Stimulated activated CD4-positive, alpha-beta T cell treated with anti-CD3 and anti-CD28 coated beads, TNF-alpha, amount 100 ng/mL, for 24 hours (primary cell): ENCODE measurements at regions not wholly inside any gene's neighbourhood (a gene's known extent, or its start where the extent isn't known, plus 50 kb on each side); places are given as distances from the start of the nearest gene placed in this dataset.
"Not testable (repeated sequence)": the region's sequence is repeated elsewhere in the genome, so short reads cannot be mapped to it uniquely, and the experiment has no call there.

Experiments used
- DNase-seq, 3 experiments: peaks; one replicate each; pipeline ENCODE4 v3.0.0-alpha.2; 2020; ENCODE audit warnings: low read depth in 3 of 3

GRCh38 chr2:176573612-176574483, 304.6 kb downstream of the MTX2 start:
- DNase-seq = no peak

- no peak for DNase-seq
Measured at GRCh38 chr2:176574484-176575236, 305.4 kb downstream of the MTX2 start.

DNA sequence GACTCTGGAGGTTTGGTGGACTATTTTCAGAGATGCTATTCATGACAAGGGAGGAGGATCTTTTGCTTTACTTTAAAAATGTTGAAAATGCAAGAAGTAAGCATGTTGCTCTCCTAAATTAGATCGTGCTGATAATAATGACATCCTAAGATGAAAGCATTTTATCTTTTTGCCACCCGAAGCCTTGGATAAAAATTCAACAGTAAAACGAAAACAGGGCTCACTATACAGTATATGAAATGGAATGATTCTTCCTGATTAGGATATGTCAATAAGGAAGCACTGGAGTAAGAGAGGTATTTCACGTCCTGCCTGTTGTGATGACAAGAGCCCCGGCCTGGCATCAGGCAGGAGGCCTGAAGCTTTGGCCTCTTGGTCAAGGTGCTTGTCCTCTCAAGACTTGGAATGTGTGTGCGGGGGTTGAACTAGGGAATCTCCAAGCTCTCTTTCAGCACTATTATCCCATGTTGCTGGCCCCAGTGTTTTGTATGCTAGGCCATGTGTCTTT, 306.0 kb downstream of the MTX2 start:
- no peak for DNase-seq

DNA sequence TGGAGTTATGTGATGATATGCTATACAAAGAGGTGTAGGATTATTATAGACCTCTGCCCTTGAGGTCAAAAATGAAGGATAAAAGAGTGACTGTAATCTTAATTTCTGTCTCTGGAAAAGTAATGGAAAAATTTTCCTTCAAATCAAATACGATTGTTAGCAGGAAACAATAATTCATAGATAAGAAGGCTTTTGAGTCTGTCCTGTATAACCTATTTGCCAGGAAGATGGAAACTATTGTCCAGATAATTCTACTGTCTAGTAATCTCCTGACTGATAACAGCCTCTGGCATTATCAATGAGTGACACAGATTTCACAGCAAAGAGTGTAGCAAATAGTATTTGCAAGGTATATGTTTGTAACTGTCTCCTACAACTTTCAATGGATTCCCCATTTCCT, 307.8 kb downstream of the MTX2 start:
- DNase-seq = no peak

- not testable (repeated sequence) for DNase-seq
Measured at GRCh38 chr2:176578292-176578691, 309.1 kb downstream of the MTX2 start.

GRCh38 chr2:176579608-176580007, 310.4 kb downstream of the MTX2 start:
- no peak for DNase-seq

DNA sequence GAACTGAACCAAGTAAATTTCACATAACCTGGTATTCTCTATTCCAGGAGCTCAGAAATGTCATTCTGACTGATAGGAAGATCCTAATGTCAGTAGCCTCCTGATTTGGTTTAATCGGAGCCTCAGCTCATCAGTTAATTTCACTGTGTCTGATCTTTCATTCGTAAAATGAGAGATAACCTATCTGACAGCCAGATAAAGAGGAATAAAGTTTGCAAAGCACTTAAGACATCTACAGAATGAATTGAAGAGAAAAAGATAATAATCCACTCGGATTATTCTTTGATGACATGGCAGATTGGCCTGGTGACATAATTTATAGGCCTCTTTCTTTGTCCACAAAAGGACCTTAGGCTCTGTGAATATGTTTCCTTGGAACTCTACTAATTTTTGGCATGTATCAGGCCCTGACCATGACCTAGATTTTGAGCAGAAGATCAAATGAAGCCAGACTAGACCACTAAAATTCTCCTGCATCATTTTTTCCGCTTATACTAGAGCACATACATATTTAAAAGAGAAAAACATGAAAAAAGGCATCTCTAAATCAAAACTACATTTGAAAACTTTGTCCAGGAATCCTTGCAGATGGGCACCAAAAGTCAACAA, 312.4 kb downstream of the MTX2 start:
- no peak for DNase-seq

- no peak for DNase-seq
Measured at GRCh38 chr2:176582176-176582575, 312.9 kb downstream of the MTX2 start.

DNA sequence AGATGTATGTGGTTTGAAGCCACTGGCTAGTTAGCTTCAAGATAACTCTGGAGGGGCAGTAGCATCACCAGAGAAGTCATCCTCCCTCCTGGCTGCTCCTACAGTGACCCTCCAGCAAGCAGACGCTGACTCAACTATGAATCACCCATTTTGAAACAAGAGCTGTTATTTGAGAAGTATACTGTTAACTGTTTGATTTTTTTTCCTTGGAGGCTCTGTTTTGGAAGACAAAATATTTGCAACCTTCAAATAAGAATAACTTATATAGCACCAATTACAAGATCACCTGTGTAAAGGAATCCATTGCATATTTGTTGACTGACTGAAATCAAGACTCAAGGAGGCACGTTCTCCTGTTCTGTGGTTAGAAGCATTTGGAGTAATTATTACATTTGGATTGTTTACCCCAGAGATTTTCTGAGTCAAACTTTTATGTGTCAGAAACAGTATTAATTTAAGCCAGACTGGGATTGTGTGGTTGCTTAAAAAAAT, 313.8 kb downstream of the MTX2 start:
- no peak for DNase-seq

DNA sequence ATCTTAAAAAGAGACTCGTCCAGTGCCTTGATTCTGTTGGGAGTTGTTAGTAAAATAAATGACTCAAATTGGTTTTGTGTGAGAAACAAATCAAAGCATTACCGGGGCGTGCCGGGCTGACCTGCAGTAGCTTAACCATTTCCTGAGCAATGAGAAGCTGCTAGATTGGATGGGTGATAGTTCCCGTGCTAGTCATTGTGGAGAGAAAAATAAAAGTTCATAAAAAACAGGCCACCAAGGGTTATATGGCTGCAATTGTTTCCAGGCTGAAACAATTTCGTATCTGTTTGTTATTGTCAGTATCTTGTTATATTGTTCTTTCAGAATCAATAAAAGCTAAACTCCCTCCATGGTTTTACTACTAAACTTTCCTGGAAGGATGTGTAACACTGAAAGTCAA, 314.4 kb downstream of the MTX2 start:
- no peak for DNase-seq

- DNase-seq = no peak
Measured at GRCh38 chr2:176584333-176584732, 315.1 kb downstream of the MTX2 start.

GRCh38 chr2:176585291-176585690, 316.0 kb downstream of the MTX2 start:
- DNase-seq = no peak

- no peak for DNase-seq
Measured at GRCh38 chr2:176585791-176586190, 316.5 kb downstream of the MTX2 start.

GRCh38 chr2:176589287-176589686, 320.0 kb downstream of the MTX2 start:
- no peak for DNase-seq

DNA sequence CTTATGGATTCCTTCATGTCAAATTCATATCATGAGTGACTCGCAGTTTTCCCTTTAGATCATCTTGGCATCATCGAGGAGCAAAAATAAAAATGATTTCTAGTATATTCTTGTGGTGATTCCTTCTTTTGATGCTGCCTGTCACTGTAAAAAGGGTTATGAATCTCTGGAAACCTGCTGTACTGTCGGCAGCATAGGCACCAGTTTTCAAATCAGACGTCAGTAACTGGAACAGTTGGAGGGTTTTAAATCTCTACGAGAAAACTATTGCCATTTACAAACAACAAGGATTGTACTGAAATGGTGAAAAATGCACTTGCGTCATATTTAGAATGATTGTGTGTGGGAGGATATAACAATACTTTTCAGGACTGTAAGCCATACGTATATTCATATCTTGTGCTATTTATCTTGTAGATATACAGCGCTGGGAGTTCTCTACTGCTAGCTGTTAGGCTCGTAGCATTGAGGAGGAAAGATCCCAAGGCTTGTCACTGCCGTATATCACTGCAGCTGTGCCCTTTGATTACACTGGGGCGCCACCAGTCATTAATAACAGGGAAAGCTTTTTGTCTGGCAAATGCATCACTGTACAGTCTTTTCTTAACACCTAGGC, 320.7 kb downstream of the MTX2 start:
- no peak for DNase-seq

GRCh38 chr2:176592216-176592615, 323.0 kb downstream of the MTX2 start:
- no peak for DNase-seq

- no peak for DNase-seq
Measured at GRCh38 chr2:176595986-176596385, 326.7 kb downstream of the MTX2 start.

GRCh38 chr2:176597916-176598315, 328.7 kb downstream of the MTX2 start:
- no peak for DNase-seq

DNA sequence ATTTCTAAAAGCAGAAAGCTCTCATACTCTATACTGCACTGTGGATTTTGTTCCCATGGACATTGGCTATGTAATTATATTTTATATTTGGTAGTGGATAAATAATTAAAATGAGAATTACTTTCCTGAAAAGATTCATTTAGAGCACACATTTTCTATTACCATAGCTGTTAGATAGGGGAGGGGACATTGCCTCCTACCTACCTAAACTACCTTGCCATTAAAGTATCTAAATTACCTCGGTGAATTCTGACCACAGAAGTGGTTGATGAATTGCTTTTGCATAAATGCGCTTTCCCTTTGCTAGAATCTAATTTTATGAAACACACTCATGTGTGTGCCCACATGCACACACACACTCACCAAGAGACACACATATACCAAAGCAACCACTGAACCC, 329.1 kb downstream of the MTX2 start:
- no peak for DNase-seq

DNA sequence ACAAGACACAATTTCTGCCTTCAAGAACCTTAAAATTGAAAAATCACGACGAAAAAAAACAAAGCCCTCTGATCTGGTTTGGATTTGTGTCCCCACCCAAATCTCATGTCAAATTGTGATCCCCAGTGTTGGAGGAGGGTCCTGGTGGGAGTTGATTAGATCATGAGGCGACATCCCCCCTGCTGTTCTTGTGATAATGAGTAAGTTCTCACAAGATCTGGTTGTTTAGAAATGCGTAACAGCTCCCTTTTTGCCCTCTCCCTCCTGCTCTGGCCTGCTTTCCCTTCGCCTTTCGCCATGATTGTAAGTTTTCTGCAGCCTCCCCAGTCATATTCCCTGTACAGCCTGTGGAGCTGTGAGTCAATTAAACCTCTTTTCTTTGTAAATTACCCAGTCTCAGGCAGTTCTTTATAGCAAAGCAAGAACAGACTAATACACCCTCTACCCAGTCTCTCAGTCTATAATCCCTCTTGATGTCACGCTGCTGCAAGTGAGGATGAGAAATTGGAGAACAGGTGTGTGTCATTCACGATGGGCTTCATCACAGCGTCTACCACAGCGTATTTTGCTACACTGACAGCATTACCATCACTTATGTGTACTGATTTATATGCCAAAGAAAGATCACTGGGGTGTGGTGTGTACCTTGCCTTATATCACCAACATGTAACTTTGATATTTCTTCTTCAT, 330.7 kb downstream of the MTX2 start:
- no peak for DNase-seq

GRCh38 chr2:176601066-176601465, 331.8 kb downstream of the MTX2 start:
- no peak for DNase-seq
